Fibroblast of pulmonary artery (primary cell): ENCODE measurements at regions not wholly inside any gene's neighbourhood (a gene's known extent, or its start where the extent isn't known, plus 50 kb on each side); places are given as distances from the start of the nearest gene placed in this dataset.

ENCODE experiments used
- DNase-seq: peaks from one replicate; pipeline ENCODE4 v3.0.0-alpha.2; 2010; ENCODE audit warnings: low read depth
- H3K4me3 ChIP-seq: replicated peaks from 2 replicates; pipeline ENCODE4 v1.5.1; 2011; ENCODE audit warnings: low read depth, mild to moderate bottlenecking, control low read depth, low read length, moderate library complexity
- CTCF ChIP-seq: IDR thresholded peaks from 2 replicates; pipeline ENCODE4 v1.5.1; 2011; ENCODE audit warnings: mild to moderate bottlenecking, control low read depth, low read length, inconsistent platforms; ENCODE audit errors: missing control alignments

- no peak overlapping the region for H3K4me3 ChIP-seq
- TF ChIP-seq CTCF, result no peak
- no peak for DNase-seq
Observed at GRCh38 chr1:170219163-170219562, 73.4 kb downstream of the NTMT2 start.

GRCh38 chr1:170221031-170221430 is 75.3 kb downstream of the NTMT2 start:
- TF ChIP-seq CTCF, result no peak
- no peak overlapping the region for H3K4me3 ChIP-seq
- DNase-seq, result peak; percentile 65

- H3K4me3 ChIP-seq, result no peak overlapping the region
- DNase-seq, result no peak
- TF ChIP-seq CTCF, result no peak
Observed at GRCh38 chr1:170221495-170221894, 75.7 kb downstream of the NTMT2 start.

GRCh38 chr1:170224469-170224868 is 78.7 kb downstream of the NTMT2 start:
- no peak for DNase-seq
- TF ChIP-seq CTCF, result no peak
- H3K4me3 ChIP-seq, result no peak overlapping the region

GRCh38 chr1:170225781-170226530 is 80.2 kb downstream of the NTMT2 start:
- no peak overlapping the region for H3K4me3 ChIP-seq
- no peak for TF ChIP-seq CTCF
- no peak for DNase-seq

GRCh38 chr1:170226767-170227166 is 81.0 kb downstream of the NTMT2 start:
- no peak for DNase-seq
- TF ChIP-seq CTCF, result no peak
- H3K4me3 ChIP-seq, result no peak overlapping the region

- H3K4me3 ChIP-seq, result no peak overlapping the region
- no peak for TF ChIP-seq CTCF
- no peak for DNase-seq
Observed at GRCh38 chr1:170230323-170230722, 84.6 kb downstream of the NTMT2 start.
